Vagina (tissue), 2 donors: ENCODE measurements at regions not wholly inside any gene's neighbourhood (a gene's known extent, or its start where the extent isn't known, plus 50 kb on each side); places are given as distances from the start of the nearest gene placed in this dataset.

Source experiments
- POLR2AphosphoS5 ChIP-seq, 2 donors: sonication (generic); formaldehyde crosslinking; IDR thresholded peaks; one replicate each; pipeline ENCODE4 v1.9.0; 2017; ENCODE audit warnings: antibody characterized with exemption in 2 of 2, mild to moderate bottlenecking in 2 of 2, low read depth in 1 of 2; ENCODE audit not compliant: insufficient read depth in 1 of 2
- TF ChIP-seq, protein P1 (sequence below), 3 experiments: fragments of 450-650 bp in 2 of 3; fragments of 200-600 bp in 1 of 3; sonication (generic) in 1 of 3; IDR thresholded peaks; one replicate each; pipeline ENCODE4 v1.5.1; 2017 to 2019; ENCODE audit warnings: antibody characterized with exemption in 3 of 3, mild to moderate bottlenecking in 2 of 3, moderate library complexity in 2 of 3

DNA sequence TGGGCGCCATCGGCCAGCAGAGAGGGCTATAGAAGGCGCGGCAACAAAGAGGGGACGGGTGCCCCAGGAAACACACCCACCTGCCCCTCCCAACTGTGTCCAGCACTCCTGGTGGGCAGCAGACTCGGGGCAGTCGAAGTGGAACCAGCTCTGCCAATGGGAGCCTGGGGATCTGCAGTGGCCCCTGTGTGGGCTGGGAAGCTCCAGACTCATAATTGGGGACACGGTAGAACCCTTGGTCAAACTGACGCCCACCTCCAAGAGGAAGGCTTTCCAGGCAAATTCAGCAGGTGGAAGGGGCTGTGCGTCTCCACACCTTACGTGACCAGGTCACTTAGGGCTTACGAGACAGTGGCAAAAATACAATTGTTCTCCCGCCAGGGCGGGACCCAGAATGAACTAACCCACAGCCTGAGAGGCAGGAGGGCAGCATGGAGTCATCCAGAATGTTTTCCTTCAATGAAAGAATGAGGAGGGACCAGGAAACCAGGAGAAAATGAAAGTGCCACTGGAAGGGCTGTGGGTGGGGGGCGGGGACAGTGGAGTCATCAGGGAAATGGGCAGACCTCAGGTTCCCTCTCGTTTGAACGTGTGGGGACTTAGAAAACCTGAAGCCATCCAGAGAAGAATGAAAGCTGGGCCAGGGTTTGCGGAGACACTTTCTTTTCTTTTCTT is 53.2 kb upstream of the SHANK2 start:
- TF ChIP-seq, protein P1, sequence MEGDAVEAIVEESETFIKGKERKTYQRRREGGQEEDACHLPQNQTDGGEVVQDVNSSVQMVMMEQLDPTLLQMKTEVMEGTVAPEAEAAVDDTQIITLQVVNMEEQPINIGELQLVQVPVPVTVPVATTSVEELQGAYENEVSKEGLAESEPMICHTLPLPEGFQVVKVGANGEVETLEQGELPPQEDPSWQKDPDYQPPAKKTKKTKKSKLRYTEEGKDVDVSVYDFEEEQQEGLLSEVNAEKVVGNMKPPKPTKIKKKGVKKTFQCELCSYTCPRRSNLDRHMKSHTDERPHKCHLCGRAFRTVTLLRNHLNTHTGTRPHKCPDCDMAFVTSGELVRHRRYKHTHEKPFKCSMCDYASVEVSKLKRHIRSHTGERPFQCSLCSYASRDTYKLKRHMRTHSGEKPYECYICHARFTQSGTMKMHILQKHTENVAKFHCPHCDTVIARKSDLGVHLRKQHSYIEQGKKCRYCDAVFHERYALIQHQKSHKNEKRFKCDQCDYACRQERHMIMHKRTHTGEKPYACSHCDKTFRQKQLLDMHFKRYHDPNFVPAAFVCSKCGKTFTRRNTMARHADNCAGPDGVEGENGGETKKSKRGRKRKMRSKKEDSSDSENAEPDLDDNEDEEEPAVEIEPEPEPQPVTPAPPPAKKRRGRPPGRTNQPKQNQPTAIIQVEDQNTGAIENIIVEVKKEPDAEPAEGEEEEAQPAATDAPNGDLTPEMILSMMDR (IDR thresholded peaks at IDR 0.05) = no peak
- TF ChIP-seq POLR2AphosphoS5 (IDR thresholded peaks at IDR 0.05; ENCODE audit: insufficient read depth in 1 of 2, low read depth in 1 of 2) = no peak
